IPS-20b (cell line): ENCODE measurements at regions not wholly inside any gene's neighbourhood (a gene's known extent, or its start where the extent isn't known, plus 50 kb on each side); places are given as distances from the start of the nearest gene placed in this dataset.

Experiments
- H3K27ac ChIP-seq: one replicate; pipeline ENCODE4 v1.5.1; 2013; ENCODE audit warnings: low read length
- H3K27me3 ChIP-seq: 2 replicates; pipeline ENCODE4 v1.6.1; 2013; ENCODE audit warnings: mild to moderate bottlenecking, low read length, inconsistent platforms; ENCODE audit not compliant: insufficient read depth
- H3K36me3 ChIP-seq: 2 replicates; pipeline ENCODE4 v1.6.1; 2013; ENCODE audit warnings: low read depth, mild to moderate bottlenecking, inconsistent platforms, low read length, moderate library complexity; ENCODE audit not compliant: insufficient read depth
- H3K4me1 ChIP-seq: 2 replicates; pipeline ENCODE4 v1.6.1; 2013; ENCODE audit warnings: mild to moderate bottlenecking, control low read depth, inconsistent platforms, low read length, moderate library complexity; ENCODE audit not compliant: insufficient read depth
- H3K4me3 ChIP-seq: 2 replicates; pipeline ENCODE4 v1.5.1; 2013; ENCODE audit warnings: mild to moderate bottlenecking, low read length, inconsistent platforms
- H3K9ac ChIP-seq: 2 replicates; pipeline ENCODE4 v1.6.1; 2013; ENCODE audit warnings: low read depth, mild to moderate bottlenecking, inconsistent platforms, low read length, moderate library complexity
- H3K9me3 ChIP-seq: 2 replicates; pipeline ENCODE4 v1.6.1; 2013; ENCODE audit warnings: mild to moderate bottlenecking, low read depth, low read length, inconsistent platforms; ENCODE audit not compliant: insufficient read depth

DNA sequence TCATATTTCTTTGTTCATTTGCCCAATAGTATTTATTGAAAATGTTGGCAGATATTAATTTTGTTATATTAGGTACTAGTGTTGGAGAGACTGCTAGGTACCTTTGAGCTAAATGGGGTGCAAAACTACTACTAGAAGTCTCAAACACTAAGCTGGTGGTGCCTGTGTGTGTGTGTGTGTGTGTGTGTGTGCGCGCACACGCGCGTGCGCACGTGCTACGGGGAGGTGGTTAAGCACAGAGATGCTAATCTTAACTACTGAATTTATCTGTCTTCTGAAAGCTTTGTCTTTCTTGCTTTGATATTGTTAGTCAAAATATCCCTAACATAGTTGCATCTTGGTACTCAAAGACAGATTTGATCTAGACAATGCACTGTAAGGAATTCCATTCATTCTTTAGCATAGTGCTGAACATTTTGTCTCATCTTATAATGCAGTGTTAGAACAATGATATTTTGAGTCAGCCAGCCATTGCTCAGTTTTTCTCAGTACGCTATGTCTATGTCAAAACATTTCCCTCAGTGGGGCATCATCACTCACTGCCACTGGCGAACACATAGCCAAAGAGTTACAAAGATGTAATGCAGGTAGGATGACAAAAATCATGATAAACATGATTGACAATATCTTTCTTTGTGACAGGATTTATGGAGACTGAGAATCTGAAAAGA, 396.0 kb upstream of the RGPD4 start:
- H3K4me3 ChIP-seq: no peak overlapping the region
- H3K9ac ChIP-seq: no peak overlapping the region
- no peaks in the 10 kb centered on the region for H3K36me3 ChIP-seq
- peaks cover 19% of the 10 kb centered on the region; the same call in 1 of the 2 replicates for H3K9me3 ChIP-seq
- no peaks in the 10 kb centered on the region; the same call in 1 of the 2 replicates for H3K4me1 ChIP-seq
- no peak overlapping the region for H3K27ac ChIP-seq
- H3K27me3 ChIP-seq: no peaks in the 10 kb centered on the region

DNA sequence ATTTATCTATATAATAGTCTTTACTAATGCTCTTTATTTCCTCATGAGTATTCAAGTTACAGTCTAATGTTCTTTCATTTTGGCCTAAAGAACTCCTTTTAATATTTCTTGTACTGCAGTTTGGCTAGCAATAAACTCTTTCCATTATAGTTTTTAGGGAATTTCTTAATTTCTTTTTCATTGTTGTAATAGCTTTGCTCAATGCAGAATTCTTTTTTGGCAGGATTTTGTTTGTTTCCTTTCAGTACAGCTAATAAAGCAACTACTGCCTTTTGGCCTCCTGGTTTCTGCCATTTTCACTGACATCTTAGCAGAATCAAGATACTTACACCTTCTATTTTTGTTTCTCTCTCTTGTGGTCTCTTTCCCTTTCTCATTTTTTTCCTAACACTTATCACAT, 390.4 kb upstream of the RGPD4 start:
- no peaks in the 10 kb centered on the region for H3K36me3 ChIP-seq
- no peaks in the 10 kb centered on the region for H3K9me3 ChIP-seq
- H3K27ac ChIP-seq: no peak overlapping the region
- H3K4me3 ChIP-seq: no peak overlapping the region
- H3K27me3 ChIP-seq: no peaks in the 10 kb centered on the region
- H3K9ac ChIP-seq: no peak overlapping the region
- no peaks in the 10 kb centered on the region for H3K4me1 ChIP-seq

DNA sequence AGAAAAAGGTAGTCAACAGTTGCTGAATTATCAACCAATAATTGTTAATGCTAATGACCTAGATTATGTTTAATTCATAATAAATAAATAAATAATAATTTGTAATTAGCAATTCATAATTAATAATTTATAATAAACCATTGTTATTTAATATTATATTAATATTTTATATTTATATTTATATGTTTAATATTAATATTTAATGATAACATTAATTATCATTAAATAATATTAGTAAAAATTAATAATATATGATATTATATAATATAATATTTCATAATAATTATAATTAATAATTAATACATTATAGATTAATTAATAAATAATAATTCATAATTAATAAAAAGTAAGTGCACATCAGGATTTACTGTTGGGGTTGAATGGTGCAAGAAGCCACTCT, 389.4 kb upstream of the RGPD4 start:
- no peaks in the 10 kb centered on the region for H3K4me1 ChIP-seq
- H3K9ac ChIP-seq: no peak overlapping the region
- H3K4me3 ChIP-seq: no peak overlapping the region
- no peaks in the 10 kb centered on the region for H3K27me3 ChIP-seq
- H3K9me3 ChIP-seq: no peaks in the 10 kb centered on the region
- H3K36me3 ChIP-seq: no peaks in the 10 kb centered on the region
- no peak overlapping the region for H3K27ac ChIP-seq

DNA sequence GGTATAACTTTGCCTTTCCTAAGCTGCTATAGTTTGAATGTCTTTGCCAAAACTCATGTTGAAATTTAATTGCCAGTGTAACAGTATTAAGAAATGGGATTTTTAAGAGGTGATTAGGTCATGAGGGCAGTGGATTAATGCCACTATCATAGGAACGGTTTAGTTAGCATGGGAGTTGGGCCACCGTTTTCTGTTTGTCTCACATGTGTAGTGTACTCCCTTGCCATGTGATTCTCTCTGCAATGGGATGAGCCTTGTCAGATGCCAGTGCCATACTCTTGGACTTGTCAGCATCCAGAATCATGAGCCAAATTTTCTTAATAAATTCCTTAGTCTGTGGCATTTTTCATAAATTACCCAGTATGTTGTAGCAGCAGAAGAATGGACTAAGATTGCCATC, 388.9 kb upstream of the RGPD4 start:
- Histone ChIP-seq H3K27me3 (no peaks in the 10 kb centered on the region), H3K9ac (no peak overlapping the region), H3K36me3 (no peaks in the 10 kb centered on the region), H3K4me1 (no peaks in the 10 kb centered on the region), H3K27ac (no peak overlapping the region), H3K4me3 (no peak overlapping the region), H3K9me3 (no peaks in the 10 kb centered on the region)

DNA sequence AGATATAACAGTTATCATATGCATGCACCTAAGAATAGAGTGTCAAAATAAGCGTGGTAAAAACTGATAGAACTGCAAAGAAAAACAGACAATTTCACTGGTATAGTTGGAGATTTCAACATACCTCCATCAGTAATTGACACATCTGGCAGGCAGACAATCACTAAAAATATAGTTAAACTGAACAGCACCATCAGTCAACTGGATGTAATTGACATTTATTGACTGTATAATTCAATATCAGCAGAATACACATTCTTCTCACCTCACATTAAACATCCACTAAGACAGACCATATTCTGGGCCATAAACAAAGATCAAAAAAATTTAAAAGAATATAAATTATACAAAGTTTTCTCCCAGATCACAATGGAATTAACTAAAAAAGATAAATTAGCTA, 378.5 kb upstream of the RGPD4 start:
- no peaks in the 10 kb centered on the region for H3K27me3 ChIP-seq
- no peaks in the 10 kb centered on the region; the same call in 1 of the 2 replicates for H3K9me3 ChIP-seq
- no peak overlapping the region for H3K27ac ChIP-seq
- H3K4me1 ChIP-seq: no peaks in the 10 kb centered on the region
- no peak overlapping the region for H3K9ac ChIP-seq
- no peak overlapping the region for H3K4me3 ChIP-seq
- H3K36me3 ChIP-seq: no peaks in the 10 kb centered on the region

DNA sequence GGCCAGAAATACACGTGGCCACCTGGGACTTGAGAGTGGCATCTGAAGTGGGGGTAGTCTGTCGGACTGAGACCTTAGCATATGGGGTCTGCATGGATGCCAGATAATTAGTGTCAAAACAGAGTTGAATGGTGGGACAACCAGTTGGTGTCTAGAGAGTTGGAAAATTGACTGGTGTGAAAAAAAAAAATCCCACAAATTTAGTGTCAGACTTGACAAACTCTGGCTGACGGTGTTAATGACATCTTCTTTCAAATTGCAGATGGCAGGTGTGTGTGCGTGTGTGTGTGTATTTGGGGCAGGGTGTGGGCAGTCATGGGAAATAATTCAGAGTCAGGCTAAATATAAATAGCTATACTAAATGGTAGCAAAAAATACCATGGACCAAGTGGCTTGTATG, 365.4 kb upstream of the RGPD4 start:
- H3K9ac ChIP-seq: no peak overlapping the region
- no peaks in the 10 kb centered on the region for H3K27me3 ChIP-seq
- no peaks in the 10 kb centered on the region; the same call in 1 of the 2 replicates for H3K9me3 ChIP-seq
- H3K4me1 ChIP-seq: no peaks in the 10 kb centered on the region
- no peak overlapping the region for H3K4me3 ChIP-seq
- H3K27ac ChIP-seq: no peak overlapping the region
- no peaks in the 10 kb centered on the region for H3K36me3 ChIP-seq

DNA sequence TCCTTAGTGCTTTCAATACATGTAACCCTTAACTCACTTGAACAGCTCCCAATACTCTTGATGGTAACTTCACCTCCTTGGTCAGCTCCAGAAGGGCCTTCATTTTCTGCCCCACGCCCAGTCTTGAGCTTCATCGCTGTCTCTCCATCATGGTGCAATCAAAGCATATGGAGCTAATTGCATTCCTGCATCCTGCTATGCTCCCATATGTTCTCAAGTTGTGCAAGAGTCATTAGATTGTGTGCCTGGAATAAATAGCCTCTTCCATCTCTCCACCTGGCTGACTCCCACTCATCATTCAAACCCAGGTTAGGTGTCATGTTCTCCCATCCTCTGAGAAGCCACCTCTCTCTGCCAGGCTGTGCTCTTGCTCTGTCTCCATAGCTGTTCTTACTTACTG, 364.5 kb upstream of the RGPD4 start:
- H3K36me3 ChIP-seq: no peaks in the 10 kb centered on the region
- H3K27ac ChIP-seq: no peak overlapping the region
- H3K4me1 ChIP-seq: no peaks in the 10 kb centered on the region; the same call in 1 of the 2 replicates
- no peak overlapping the region for H3K9ac ChIP-seq
- no peaks in the 10 kb centered on the region for H3K27me3 ChIP-seq
- no peaks in the 10 kb centered on the region; the same call in 1 of the 2 replicates for H3K9me3 ChIP-seq
- H3K4me3 ChIP-seq: no peak overlapping the region

DNA sequence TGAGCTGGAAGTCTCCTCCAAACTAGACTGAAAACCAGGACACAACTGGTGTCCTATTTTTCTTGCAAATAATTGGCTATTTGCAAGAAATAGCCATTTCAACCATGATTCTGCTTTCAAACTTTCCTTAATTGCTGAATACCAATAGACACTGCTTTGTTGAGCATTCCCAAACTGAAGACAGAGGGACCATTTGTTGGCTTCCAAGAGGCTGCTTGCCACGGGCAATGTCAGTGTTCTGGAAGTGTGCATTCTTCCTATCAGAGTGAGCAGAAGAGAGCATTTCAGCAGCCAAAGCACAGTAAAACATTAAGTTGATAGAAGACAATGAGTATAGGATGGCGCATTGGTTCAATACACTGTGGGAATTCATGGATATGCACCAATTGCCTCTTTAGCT, 360.5 kb upstream of the RGPD4 start:
- Histone ChIP-seq H3K4me3 (no peak overlapping the region), H3K27me3 (no peaks in the 10 kb centered on the region), H3K36me3 (no peaks in the 10 kb centered on the region), H3K9me3 (no peaks in the 10 kb centered on the region), H3K4me1 (no peaks in the 10 kb centered on the region; the same call in 1 of the 2 replicates), H3K9ac (no peak overlapping the region), H3K27ac (no peak overlapping the region)

DNA sequence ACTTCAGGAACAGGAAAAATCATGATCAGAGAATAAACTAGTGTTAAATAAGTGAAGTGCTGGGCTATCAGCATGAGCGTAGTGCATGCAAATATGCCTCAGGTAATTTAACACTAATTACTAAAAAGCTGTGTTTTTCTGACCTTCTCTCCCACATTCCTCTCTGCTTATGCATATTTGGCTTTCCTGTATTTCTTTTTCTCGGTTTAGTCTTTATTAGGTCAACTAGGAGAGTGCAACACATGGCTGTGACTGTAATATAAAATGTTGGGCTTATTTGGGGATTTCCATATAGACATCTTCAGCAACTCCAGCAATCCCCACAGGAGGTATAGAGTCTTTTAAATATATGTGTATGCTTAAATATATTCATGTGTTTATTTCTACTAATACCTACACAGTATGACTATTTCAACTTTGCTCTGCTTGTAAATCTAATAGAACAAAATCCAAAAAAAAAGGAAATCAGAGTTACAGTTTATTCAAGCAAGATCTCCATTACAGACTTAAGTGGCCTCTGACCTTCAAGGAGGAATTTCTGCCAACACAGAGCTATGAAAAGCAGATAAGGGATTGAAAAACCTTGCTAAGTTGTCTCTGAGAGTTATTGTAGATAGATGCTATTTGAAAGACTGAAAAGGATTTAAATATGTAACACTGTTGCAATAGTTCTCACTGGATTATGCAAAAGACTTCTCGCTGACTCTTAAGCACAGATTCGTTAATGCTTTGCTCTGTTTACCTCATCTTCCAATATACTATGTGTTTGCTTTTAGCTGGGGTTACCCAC, 359.5 kb upstream of the RGPD4 start:
- Histone ChIP-seq H3K9ac (no peak overlapping the region), H3K4me3 (no peak overlapping the region), H3K36me3 (no peaks in the 10 kb centered on the region), H3K27ac (no peak overlapping the region), H3K9me3 (no peaks in the 10 kb centered on the region), H3K27me3 (no peaks in the 10 kb centered on the region), H3K4me1 (no peaks in the 10 kb centered on the region; the same call in 1 of the 2 replicates)

DNA sequence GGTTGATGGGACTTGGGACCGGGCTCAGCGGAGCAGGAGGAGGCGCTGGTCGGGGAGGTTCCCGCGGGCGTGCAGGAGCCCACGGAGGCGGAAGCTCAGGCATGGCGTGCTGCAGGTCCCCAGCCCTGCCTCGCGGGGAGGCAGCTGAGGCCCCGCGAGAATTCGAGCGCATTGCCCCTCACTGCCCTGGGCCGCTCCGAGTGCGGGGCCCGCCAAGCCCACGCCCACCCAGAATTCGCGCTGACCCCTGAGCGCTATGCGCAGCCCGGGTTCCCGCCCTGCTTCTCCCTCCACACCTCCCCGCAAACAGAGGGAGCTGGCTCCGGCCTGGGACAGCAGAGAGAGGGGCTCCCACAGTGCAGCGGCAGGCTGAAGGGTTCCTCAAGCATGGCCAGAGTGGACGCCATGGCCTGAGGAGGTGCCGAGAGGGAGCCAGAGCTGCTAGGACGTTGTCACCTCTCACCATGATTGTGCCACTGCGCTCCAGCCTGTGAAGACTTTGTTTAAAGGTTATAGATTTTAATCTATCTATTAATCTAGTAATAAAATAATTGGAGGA, 357.2 kb upstream of the RGPD4 start:
- Histone ChIP-seq H3K9ac (no peak overlapping the region), H3K27ac (no peak overlapping the region), H3K36me3 (no peaks in the 10 kb centered on the region), H3K4me1 (no peaks in the 10 kb centered on the region; the same call in 1 of the 2 replicates), H3K9me3 (no peaks in the 10 kb centered on the region), H3K4me3 (no peak overlapping the region), H3K27me3 (no peaks in the 10 kb centered on the region)

DNA sequence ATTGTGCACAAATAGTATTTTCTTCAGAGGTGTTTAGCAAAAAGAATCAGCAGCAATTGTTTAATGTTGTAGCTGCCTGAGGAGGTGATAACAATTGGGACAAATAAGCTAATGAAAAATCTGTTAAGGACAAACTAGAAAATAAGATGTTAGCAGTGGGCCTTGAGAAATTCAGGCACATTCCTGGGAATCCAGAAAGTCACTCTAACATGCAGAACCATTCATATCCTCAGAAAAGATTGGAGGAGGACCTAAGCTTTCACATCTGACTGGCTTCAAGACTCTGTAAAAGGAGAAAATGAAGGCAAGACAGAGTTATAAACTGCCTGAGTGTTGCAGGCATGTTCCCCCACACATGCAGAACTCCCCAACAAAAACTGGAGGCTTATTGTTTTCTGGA, 353.5 kb upstream of the RGPD4 start:
- Histone ChIP-seq H3K4me1 (no peaks in the 10 kb centered on the region), H3K27ac (no peak overlapping the region), H3K9ac (no peak overlapping the region), H3K4me3 (no peak overlapping the region), H3K27me3 (no peaks in the 10 kb centered on the region), H3K9me3 (peaks cover 18% of the 10 kb centered on the region), H3K36me3 (no peaks in the 10 kb centered on the region)

DNA sequence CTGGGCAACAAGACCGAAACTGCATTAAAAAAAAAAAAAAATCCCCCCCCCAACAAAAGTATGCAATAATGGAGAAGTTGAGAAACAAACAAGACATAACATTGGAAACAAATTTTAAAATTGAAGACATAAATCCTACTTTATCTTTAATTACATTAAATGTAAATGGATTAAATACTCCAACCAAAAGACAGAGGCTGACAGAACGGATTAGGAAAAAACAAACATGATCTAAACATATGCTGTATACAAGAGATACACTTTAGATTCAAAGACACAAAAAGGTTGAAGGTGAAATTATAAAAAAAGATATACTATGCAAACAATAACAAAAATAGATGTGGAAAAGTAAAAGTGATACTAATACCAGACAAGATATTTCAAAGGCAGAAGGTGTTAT, 350.8 kb upstream of the RGPD4 start:
- Histone ChIP-seq H3K36me3 (no peaks in the 10 kb centered on the region), H3K9ac (no peak overlapping the region), H3K4me3 (no peak overlapping the region), H3K27me3 (no peaks in the 10 kb centered on the region), H3K4me1 (no peaks in the 10 kb centered on the region), H3K27ac (no peak overlapping the region), H3K9me3 (peaks cover 18% of the 10 kb centered on the region)
